HEK293 (cell line): ENCODE measurements at regions not wholly inside any gene's neighbourhood (a gene's known extent, or its start where the extent isn't known, plus 50 kb on each side); places are given as distances from the start of the nearest gene placed in this dataset.
A peak's percentile ranks its signal among the peaks of the same experiment; 100 is the strongest.

ENCODE experiments used
- CTCF ChIA-PET: fragments of 350-600 bp; formaldehyde crosslinking; extraction: SDS; loops from one replicate; lab custom pipeline; 2021; ENCODE audit warnings: antibody characterized with exemption; lab: Yijun Ruan, JAX
- POLR2A ChIA-PET: fragments of 300-600 bp; formaldehyde crosslinking; extraction: SDS; loops from one replicate; lab custom pipeline; 2020; ENCODE audit warnings: antibody characterized with exemption, inconsistent platforms; lab: Yijun Ruan, JAX
- H3K27ac ChIP-seq: fragments of 200-500 bp; sonication (Bioruptor generic); 2 replicates; pipeline ENCODE4 v1.5.1; 2014; ENCODE audit warnings: low read depth, low read length, control low read depth, inconsistent platforms; ENCODE audit errors: extremely low read depth
- H3K36me3 ChIP-seq, 2 experiments: fragments of 200-500 bp in 1 of 2; sonication (Bioruptor generic) in 1 of 2; 1 replicate in 1 of 2; 2 replicates in 1 of 2; pipeline ENCODE4 v1.5.1; 2014 to 2017; ENCODE audit warnings: inconsistent platforms in 2 of 2, low read length in 2 of 2; ENCODE audit not compliant: control insufficient read depth in 2 of 2, insufficient read depth in 1 of 2
- H3K4me1 ChIP-seq: fragments of 200-500 bp; sonication (Bioruptor generic); 2 replicates; pipeline ENCODE4 v1.5.1; 2014; ENCODE audit warnings: mild to moderate bottlenecking, low read length, inconsistent platforms; ENCODE audit not compliant: control insufficient read depth, insufficient read depth
- H3K4me3 ChIP-seq: 2 replicates; pipeline ENCODE4 v1.5.1; 2011; ENCODE audit warnings: low read depth, mild to moderate bottlenecking, control low read depth, low read length, moderate library complexity
- H3K9me3 ChIP-seq: fragments of 200-500 bp; sonication (Bioruptor generic); 2 replicates; pipeline ENCODE4 v1.5.1; 2014; ENCODE audit warnings: low read depth, low read length, inconsistent platforms; ENCODE audit not compliant: control insufficient read depth, insufficient read depth
- BCL11A ChIP-seq: fragments of 450-650 bp; formaldehyde crosslinking; IDR thresholded peaks from 2 replicates; pipeline ENCODE4 v1.5.1; 2016; ENCODE audit warnings: low read depth, missing biosample characterization, missing genetic modification characterization
- IKZF3 ChIP-seq: fragments of 450-650 bp; IDR thresholded peaks from 2 replicates; pipeline ENCODE4 v1.5.0; 2018; ENCODE audit warnings: missing biosample characterization, mild to moderate bottlenecking, missing genetic modification characterization, moderate library complexity
- KLF8 ChIP-seq: fragments of 450-650 bp; formaldehyde crosslinking; IDR thresholded peaks from 2 replicates; pipeline ENCODE4 v1.5.1; 2016; ENCODE audit warnings: missing biosample characterization, missing genetic modification characterization
- ZBTB21 ChIP-seq: fragments of 450-650 bp; formaldehyde crosslinking; IDR thresholded peaks from 2 replicates; pipeline ENCODE4 v1.5.1; 2017; ENCODE audit warnings: missing biosample characterization, missing genetic modification characterization
- ZFP69B ChIP-seq: fragments of 450-650 bp; formaldehyde crosslinking; IDR thresholded peaks from 2 replicates; pipeline ENCODE4 v1.5.1; 2016; ENCODE audit warnings: missing biosample characterization, missing genetic modification characterization
- ZIC2 ChIP-seq: fragments of 450-650 bp; formaldehyde crosslinking; IDR thresholded peaks from 2 replicates; pipeline ENCODE4 v1.5.1; 2016; ENCODE audit warnings: missing biosample characterization, missing genetic modification characterization
- ZNF214 ChIP-seq: fragments of 450-650 bp; formaldehyde crosslinking; IDR thresholded peaks from 2 replicates; pipeline ENCODE4 v1.5.1; 2017; ENCODE audit warnings: missing biosample characterization, mild to moderate bottlenecking, missing genetic modification characterization, borderline replicate concordance
- ZNF366 ChIP-seq: fragments of 450-650 bp; formaldehyde crosslinking; conservative IDR thresholded peaks from 2 replicates; pipeline ENCODE4 v1.5.1; 2016; ENCODE audit warnings: missing biosample characterization, missing genetic modification characterization
- ZNF404 ChIP-seq: fragments of 450-650 bp; formaldehyde crosslinking; IDR thresholded peaks from 2 replicates; pipeline ENCODE4 v1.5.1; 2017; ENCODE audit warnings: missing biosample characterization, missing genetic modification characterization
- ZNF600 ChIP-seq: fragments of 450-650 bp; formaldehyde crosslinking; IDR thresholded peaks from 2 replicates; pipeline ENCODE4 v1.5.1; 2016; ENCODE audit warnings: missing biosample characterization, missing genetic modification characterization
- ZNF621 ChIP-seq: fragments of 450-650 bp; formaldehyde crosslinking; IDR thresholded peaks from 2 replicates; pipeline ENCODE4 v1.5.1; 2017; ENCODE audit warnings: missing biosample characterization, missing genetic modification characterization
- ZNF776 ChIP-seq: fragments of 450-650 bp; formaldehyde crosslinking; IDR thresholded peaks from 2 replicates; pipeline ENCODE4 v1.5.0; 2017; ENCODE audit warnings: missing biosample characterization, missing genetic modification characterization, borderline replicate concordance
- ZNF843 ChIP-seq: fragments of 450-650 bp; formaldehyde crosslinking; IDR thresholded peaks from 2 replicates; pipeline ENCODE4 v1.5.1; 2016; ENCODE audit warnings: missing biosample characterization, missing genetic modification characterization
- ZSCAN23 ChIP-seq: fragments of 450-650 bp; formaldehyde crosslinking; IDR thresholded peaks from 2 replicates; pipeline ENCODE4 v1.5.1; 2016; ENCODE audit warnings: missing biosample characterization, missing genetic modification characterization
- TF ChIP-seq, protein P1 (sequence below): fragments of 450-650 bp; formaldehyde crosslinking; IDR thresholded peaks from 2 replicates; pipeline ENCODE4 v1.5.1; 2016; ENCODE audit warnings: missing biosample characterization, missing genetic modification characterization
- TF ChIP-seq, protein P2 (sequence below): fragments of 450-650 bp; formaldehyde crosslinking; IDR thresholded peaks from 2 replicates; pipeline ENCODE4 v1.5.1; 2017; ENCODE audit warnings: missing biosample characterization, mild to moderate bottlenecking, missing genetic modification characterization, moderate library complexity
- TF ChIP-seq, protein P3 (sequence below): fragments of 450-650 bp; formaldehyde crosslinking; IDR thresholded peaks from 2 replicates; pipeline ENCODE4 v1.5.1; 2016; ENCODE audit warnings: missing biosample characterization, missing genetic modification characterization
- TF ChIP-seq, protein P4 (sequence below): fragments of 450-650 bp; formaldehyde crosslinking; IDR thresholded peaks from 2 replicates; pipeline ENCODE4 v1.5.1; 2016; ENCODE audit warnings: missing biosample characterization, missing genetic modification characterization, borderline replicate concordance
- TF ChIP-seq, protein P5 (sequence below): fragments of 450-650 bp; formaldehyde crosslinking; IDR thresholded peaks from 2 replicates; pipeline ENCODE4 v1.5.1; 2016; ENCODE audit warnings: missing biosample characterization, missing genetic modification characterization
- TF ChIP-seq, protein P6 (sequence below): fragments of 450-650 bp; formaldehyde crosslinking; IDR thresholded peaks from 2 replicates; pipeline ENCODE4 v1.5.1; 2016; ENCODE audit warnings: missing biosample characterization, missing genetic modification characterization

DNA sequence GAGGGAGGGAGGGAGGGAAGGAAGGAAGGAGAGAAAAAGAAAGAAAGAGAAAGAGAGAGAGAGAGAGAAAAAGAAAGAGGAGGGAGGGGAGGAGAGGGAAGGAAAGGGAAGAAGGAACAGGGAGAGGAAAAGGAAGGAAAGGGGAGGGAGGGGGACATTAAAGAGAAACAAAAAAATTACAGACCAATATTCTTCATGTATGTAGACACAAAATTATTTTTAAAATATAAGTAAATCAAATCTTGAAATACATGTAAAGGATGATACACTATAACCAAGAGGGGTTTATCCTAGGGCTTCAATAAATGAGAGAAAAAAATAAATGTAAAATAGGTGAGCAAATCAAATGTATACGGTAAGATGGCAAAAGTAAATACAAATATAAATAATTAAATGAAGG lies 71.2 kb upstream of the TMEM244 start:
- TF ChIP-seq ZNF404 (no peak), ZNF366 (peak; percentile 45; the same call in 1 of the 2 replicates)
- TF ChIP-seq, all 188 proteins: peak for 1
- Histone ChIP-seq H3K36me3 (no peaks in the 10 kb centered on the region), H3K9me3 (no peaks in the 10 kb centered on the region), H3K4me3 (no peak overlapping the region), H3K27ac (no peak overlapping the region), H3K4me1 (no peaks in the 10 kb centered on the region)
- CTCF ChIA-PET = interaction anchor here (0.6 to 1.3 kb wide), 2 partner anchors 157 to 164 kb away, joined by 6 to 7 read pairs; no protein-coding TSS in a partner anchor
- POLR2A ChIA-PET = interaction anchor here (0.7 kb wide), 1 partner anchor 164 kb away, joined by 6 read pairs; no protein-coding TSS in a partner anchor

DNA sequence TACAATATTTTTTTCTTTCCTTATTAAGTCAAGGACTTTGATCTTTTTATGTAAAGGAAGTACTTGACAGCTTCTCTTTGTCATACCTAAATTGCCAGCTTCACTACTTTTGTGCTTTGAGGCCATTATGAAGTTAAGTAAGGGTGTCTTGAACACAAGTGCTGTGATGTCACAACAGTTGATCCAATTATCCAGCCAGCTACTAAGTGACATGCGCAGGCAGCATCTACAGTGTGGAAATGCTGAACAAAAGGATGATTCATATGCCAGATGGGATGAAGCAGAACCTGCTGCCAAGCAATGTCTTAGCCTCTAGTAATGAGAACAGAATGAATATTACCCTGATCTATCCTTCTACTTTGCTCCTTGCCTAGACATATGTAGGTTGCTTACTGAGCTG lies 68.3 kb upstream of the TMEM244 start:
- Histone ChIP-seq H3K4me1 (no peaks in the 10 kb centered on the region), H3K36me3 (no peaks in the 10 kb centered on the region), H3K27ac (no peak overlapping the region), H3K9me3 (no peaks in the 10 kb centered on the region)
- ChIA-PET CTCF (interaction anchor here (0.6 to 1.5 kb wide), 4 partner anchors 22 to 154 kb away, joined by 3 to 6 read pairs (median 4); no protein-coding TSS in a partner anchor), POLR2A (no interaction called here)
- TF ChIP-seq, protein P1, sequence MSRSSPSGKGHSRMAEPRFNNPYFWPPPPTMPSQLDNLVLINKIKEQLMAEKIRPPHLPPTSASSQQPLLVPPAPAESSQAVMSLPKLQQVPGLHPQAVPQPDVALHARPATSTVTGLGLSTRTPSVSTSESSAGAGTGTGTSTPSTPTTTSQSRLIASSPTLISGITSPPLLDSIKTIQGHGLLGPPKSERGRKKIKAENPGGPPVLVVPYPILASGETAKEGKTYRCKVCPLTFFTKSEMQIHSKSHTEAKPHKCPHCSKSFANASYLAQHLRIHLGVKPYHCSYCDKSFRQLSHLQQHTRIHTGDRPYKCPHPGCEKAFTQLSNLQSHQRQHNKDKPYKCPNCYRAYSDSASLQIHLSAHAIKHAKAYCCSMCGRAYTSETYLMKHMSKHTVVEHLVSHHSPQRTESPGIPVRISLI (tag by site-specific recombination) = no peak
- no peak for TF ChIP-seq IKZF3
- TF ChIP-seq ZIC2 (tag by site-specific recombination) = no peak
- TF ChIP-seq, all 188 proteins: peak for 0
- H3K4me3 ChIP-seq = no peak overlapping the region

DNA sequence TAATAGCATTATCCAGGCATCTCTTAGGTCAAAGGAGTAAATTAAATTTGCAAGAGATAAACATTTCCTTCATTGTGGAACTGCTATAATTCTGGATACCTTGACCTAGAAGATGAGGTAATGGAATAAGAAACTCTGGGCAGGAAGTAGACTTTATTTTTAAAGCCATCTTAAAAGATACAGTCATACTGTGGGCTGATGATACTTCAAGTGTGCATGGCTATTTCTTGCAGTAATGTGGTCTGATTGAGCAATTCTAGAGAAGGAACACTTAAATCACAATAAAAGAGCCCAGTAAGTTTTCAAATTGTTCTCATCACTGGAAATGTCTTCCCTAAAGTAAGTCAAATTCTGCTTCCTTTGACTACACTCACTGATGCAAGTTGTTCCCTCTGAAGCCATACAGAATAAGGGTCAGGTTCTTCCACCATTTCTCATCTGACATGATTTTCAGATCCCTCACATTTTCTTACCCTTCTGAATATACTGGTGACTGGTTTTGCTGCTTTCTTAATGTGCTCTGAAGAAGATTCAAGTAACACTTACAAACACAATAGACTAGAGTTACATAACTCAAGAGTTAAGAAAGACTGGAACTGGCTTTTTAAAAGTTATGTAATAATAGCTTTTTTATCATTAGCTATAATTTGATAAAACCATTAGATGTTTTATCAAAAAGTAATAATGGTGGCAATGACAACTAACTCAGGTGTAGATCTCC lies 62.6 kb upstream of the TMEM244 start:
- H3K36me3 ChIP-seq = no peaks in the 10 kb centered on the region
- H3K9me3 ChIP-seq = no peaks in the 10 kb centered on the region
- CTCF ChIA-PET = interaction anchor here (1.1 to 1.3 kb wide), 2 partner anchors 11 to 349 kb away, joined by 4 to 5 read pairs; no protein-coding TSS in a partner anchor
- no peak overlapping the region for H3K4me3 ChIP-seq
- no peaks in the 10 kb centered on the region for H3K4me1 ChIP-seq
- H3K27ac ChIP-seq = no peak overlapping the region
- POLR2A ChIA-PET = no interaction called here
- no peak for TF ChIP-seq ZNF600 (tag by site-specific recombination)
- no peak for TF ChIP-seq KLF8
- TF ChIP-seq ZNF621 (tag by site-specific recombination) = no peak
- TF ChIP-seq, protein P2, sequence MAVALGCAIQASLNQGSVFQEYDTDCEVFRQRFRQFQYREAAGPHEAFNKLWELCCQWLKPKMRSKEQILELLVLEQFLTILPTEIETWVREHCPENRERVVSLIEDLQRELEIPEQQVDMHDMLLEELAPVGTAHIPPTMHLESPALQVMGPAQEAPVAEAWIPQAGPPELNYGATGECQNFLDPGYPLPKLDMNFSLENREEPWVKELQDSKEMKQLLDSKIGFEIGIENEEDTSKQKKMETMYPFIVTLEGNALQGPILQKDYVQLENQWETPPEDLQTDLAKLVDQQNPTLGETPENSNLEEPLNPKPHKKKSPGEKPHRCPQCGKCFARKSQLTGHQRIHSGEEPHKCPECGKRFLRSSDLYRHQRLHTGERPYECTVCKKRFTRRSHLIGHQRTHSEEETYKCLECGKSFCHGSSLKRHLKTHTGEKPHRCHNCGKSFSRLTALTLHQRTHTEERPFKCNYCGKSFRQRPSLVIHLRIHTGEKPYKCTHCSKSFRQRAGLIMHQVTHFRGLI (tag by site-specific recombination) = no peak
- no peak for TF ChIP-seq ZSCAN23 (tag by site-specific recombination)
- no peak for TF ChIP-seq ZNF214 (tag by site-specific recombination)
- TF ChIP-seq ZBTB21 (tag by site-specific recombination) = no peak
- no peak for TF ChIP-seq ZFP69B (tag by site-specific recombination)
- TF ChIP-seq, protein P3, sequence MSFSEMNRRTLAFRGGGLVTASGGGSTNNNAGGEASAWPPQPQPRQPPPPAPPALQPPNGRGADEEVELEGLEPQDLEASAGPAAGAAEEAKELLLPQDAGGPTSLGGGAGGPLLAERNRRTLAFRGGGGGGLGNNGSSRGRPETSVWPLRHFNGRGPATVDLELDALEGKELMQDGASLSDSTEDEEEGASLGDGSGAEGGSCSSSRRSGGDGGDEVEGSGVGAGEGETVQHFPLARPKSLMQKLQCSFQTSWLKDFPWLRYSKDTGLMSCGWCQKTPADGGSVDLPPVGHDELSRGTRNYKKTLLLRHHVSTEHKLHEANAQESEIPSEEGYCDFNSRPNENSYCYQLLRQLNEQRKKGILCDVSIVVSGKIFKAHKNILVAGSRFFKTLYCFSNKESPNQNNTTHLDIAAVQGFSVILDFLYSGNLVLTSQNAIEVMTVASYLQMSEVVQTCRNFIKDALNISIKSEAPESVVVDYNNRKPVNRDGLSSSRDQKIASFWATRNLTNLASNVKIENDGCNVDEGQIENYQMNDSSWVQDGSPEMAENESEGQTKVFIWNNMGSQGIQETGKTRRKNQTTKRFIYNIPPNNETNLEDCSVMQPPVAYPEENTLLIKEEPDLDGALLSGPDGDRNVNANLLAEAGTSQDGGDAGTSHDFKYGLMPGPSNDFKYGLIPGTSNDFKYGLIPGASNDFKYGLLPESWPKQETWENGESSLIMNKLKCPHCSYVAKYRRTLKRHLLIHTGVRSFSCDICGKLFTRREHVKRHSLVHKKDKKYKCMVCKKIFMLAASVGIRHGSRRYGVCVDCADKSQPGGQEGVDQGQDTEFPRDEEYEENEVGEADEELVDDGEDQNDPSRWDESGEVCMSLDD (tag by site-specific recombination) = no peak
- TF ChIP-seq, protein P4, sequence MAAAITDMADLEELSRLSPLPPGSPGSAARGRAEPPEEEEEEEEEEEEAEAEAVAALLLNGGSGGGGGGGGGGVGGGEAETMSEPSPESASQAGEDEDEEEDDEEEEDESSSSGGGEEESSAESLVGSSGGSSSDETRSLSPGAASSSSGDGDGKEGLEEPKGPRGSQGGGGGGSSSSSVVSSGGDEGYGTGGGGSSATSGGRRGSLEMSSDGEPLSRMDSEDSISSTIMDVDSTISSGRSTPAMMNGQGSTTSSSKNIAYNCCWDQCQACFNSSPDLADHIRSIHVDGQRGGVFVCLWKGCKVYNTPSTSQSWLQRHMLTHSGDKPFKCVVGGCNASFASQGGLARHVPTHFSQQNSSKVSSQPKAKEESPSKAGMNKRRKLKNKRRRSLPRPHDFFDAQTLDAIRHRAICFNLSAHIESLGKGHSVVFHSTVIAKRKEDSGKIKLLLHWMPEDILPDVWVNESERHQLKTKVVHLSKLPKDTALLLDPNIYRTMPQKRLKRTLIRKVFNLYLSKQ = no peak
- TF ChIP-seq, protein P5, sequence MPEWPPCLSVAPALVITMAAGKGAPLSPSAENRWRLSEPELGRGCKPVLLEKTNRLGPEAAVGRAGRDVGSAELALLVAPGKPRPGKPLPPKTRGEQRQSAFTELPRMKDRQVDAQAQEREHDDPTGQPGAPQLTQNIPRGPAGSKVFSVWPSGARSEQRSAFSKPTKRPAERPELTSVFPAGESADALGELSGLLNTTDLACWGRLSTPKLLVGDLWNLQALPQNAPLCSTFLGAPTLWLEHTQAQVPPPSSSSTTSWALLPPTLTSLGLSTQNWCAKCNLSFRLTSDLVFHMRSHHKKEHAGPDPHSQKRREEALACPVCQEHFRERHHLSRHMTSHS (tag by site-specific recombination) = no peak
- TF ChIP-seq ZNF843 = no peak
- TF ChIP-seq, protein P6, sequence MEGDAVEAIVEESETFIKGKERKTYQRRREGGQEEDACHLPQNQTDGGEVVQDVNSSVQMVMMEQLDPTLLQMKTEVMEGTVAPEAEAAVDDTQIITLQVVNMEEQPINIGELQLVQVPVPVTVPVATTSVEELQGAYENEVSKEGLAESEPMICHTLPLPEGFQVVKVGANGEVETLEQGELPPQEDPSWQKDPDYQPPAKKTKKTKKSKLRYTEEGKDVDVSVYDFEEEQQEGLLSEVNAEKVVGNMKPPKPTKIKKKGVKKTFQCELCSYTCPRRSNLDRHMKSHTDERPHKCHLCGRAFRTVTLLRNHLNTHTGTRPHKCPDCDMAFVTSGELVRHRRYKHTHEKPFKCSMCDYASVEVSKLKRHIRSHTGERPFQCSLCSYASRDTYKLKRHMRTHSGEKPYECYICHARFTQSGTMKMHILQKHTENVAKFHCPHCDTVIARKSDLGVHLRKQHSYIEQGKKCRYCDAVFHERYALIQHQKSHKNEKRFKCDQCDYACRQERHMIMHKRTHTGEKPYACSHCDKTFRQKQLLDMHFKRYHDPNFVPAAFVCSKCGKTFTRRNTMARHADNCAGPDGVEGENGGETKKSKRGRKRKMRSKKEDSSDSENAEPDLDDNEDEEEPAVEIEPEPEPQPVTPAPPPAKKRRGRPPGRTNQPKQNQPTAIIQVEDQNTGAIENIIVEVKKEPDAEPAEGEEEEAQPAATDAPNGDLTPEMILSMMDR (tag by site-specific recombination) = no peak
- no peak for TF ChIP-seq BCL11A (tag by site-specific recombination)
- no peak for TF ChIP-seq ZNF776 (tag by site-specific recombination)
